Neuronal stem cell (in vitro differentiated cells): ENCODE measurements at regions not wholly inside any gene's neighbourhood (a gene's known extent, or its start where the extent isn't known, plus 50 kb on each side); places are given as distances from the start of the nearest gene placed in this dataset.
A peak's percentile ranks its signal among the peaks of the same experiment; 100 is the strongest.
"Not testable (repeated sequence)": the region's sequence is repeated elsewhere in the genome, so short reads cannot be mapped to it uniquely, and the experiment has no call there.

ENCODE experiments used
- DNase-seq: peaks from one replicate; pipeline ENCODE4 v3.0.0-alpha.2; 2013; ENCODE audit warnings: low spot score
- H2AFZ ChIP-seq: one replicate; pipeline ENCODE4 v1.6.1; 2013; ENCODE audit warnings: mild to moderate bottlenecking, low read length, inconsistent platforms
- H2AK5ac ChIP-seq: 2 replicates; pipeline ENCODE4 v1.6.1; 2013; ENCODE audit warnings: low read depth, mild to moderate bottlenecking, inconsistent platforms, low read length, moderate library complexity, mixed read lengths
- H2BK120ac ChIP-seq: 2 replicates; pipeline ENCODE4 v1.6.1; 2013; ENCODE audit warnings: low read depth, mild to moderate bottlenecking, inconsistent platforms, low read length, moderate library complexity, mixed read lengths
- H2BK12ac ChIP-seq: one replicate; pipeline ENCODE4 v1.6.1; 2013; ENCODE audit warnings: low read length, inconsistent platforms
- H2BK15ac ChIP-seq: 2 replicates; pipeline ENCODE4 v1.6.1; 2013; ENCODE audit warnings: mild to moderate bottlenecking, low read length, inconsistent platforms, mixed read lengths
- H2BK5ac ChIP-seq: one replicate; pipeline ENCODE4 v1.6.1; 2013; ENCODE audit warnings: inconsistent platforms, mild to moderate bottlenecking, low read length, moderate library complexity
- H3K14ac ChIP-seq: one replicate; pipeline ENCODE4 v1.6.1; 2013; ENCODE audit warnings: low read length, inconsistent platforms
- H3K18ac ChIP-seq: 2 replicates; pipeline ENCODE4 v1.6.1; 2013; ENCODE audit warnings: low read length, inconsistent platforms
- H3K23ac ChIP-seq: 2 replicates; pipeline ENCODE4 v1.6.1; 2013; ENCODE audit warnings: low read depth, mild to moderate bottlenecking, mixed read lengths, low read length, inconsistent platforms; ENCODE audit not compliant: poor library complexity
- H3K27ac ChIP-seq: replicated peaks from 3 replicates; pipeline ENCODE4 v1.5.1; 2013; ENCODE audit warnings: low read length, inconsistent platforms
- H3K27me3 ChIP-seq, 3 experiments: 2 replicates each; pipeline ENCODE4 v1.6.1; 2013; ENCODE audit warnings: low read length in 3 of 3, mild to moderate bottlenecking in 2 of 3, inconsistent platforms in 1 of 3, low read depth in 1 of 3, mixed read lengths in 1 of 3, moderate library complexity in 1 of 3; ENCODE audit not compliant: control insufficient read depth in 3 of 3, insufficient read depth in 3 of 3
- H3K36me3 ChIP-seq, 2 donors: replicated peaks in 1 of 2; 2 replicates each; pipeline ENCODE4 v1.6.1; 2013; ENCODE audit warnings: low read length in 2 of 2; ENCODE audit not compliant: control insufficient read depth in 2 of 2, insufficient read depth in 2 of 2
- H3K4ac ChIP-seq: 2 replicates; pipeline ENCODE4 v1.6.1; 2013; ENCODE audit warnings: inconsistent platforms, mild to moderate bottlenecking, low read length, moderate library complexity
- H3K4me1 ChIP-seq, 2 donors: 1 replicate in 1 of 2; 2 replicates in 1 of 2; pipeline ENCODE4 v1.6.1; 2013; ENCODE audit warnings: low read length in 2 of 2, low read depth in 1 of 2; ENCODE audit not compliant: control insufficient read depth in 2 of 2, insufficient read depth in 1 of 2
- H3K4me2 ChIP-seq: one replicate; pipeline ENCODE4 v1.6.1; 2013; ENCODE audit warnings: mild to moderate bottlenecking, low read length, inconsistent platforms; ENCODE audit not compliant: insufficient read depth, poor library complexity, severe bottlenecking
- H3K4me3 ChIP-seq, 2 donors: 2 replicates each; pipeline ENCODE4 v1.5.1; 2013; ENCODE audit warnings: low read length in 2 of 2, mild to moderate bottlenecking in 2 of 2, inconsistent platforms in 1 of 2, moderate library complexity in 1 of 2
- H3K79me1 ChIP-seq: one replicate; pipeline ENCODE4 v1.6.1; 2013; ENCODE audit warnings: low read depth, mild to moderate bottlenecking, inconsistent platforms, low read length, moderate library complexity
- H3K9ac ChIP-seq: one replicate; pipeline ENCODE4 v1.6.1; 2013; ENCODE audit warnings: mild to moderate bottlenecking, low read depth, low read length, inconsistent platforms; ENCODE audit not compliant: poor library complexity
- H3K9me3 ChIP-seq, 2 donors: replicated peaks in 1 of 2; 2 replicates each; pipeline versions ENCODE3 to v1.6.1; 2013; ENCODE audit warnings: low read length in 2 of 2, mild to moderate bottlenecking in 2 of 2, inconsistent platforms in 1 of 2, low read depth in 1 of 2, mixed read lengths in 1 of 2, moderate library complexity in 1 of 2; ENCODE audit not compliant: control insufficient read depth in 2 of 2, insufficient read depth in 1 of 2
- H4K8ac ChIP-seq: one replicate; pipeline ENCODE4 v1.6.1; 2013; ENCODE audit warnings: low read depth, mild to moderate bottlenecking, inconsistent platforms, low read length, moderate library complexity
- H4K91ac ChIP-seq: one replicate; pipeline ENCODE4 v1.6.1; 2013; ENCODE audit warnings: low read length, low read depth, mild to moderate bottlenecking, inconsistent platforms; ENCODE audit not compliant: poor library complexity
- WGBS, 2 donors: extraction: QIAGEN DNeasy Blood & Tissue Kit; methylation state at CpG; one replicate each; pipeline ENCODE4 v1.1.7; 2013; ENCODE audit warnings: missing lambda C conversion rate in 2 of 2, mixed read lengths in 1 of 2; ENCODE audit not compliant: insufficient read length in 2 of 2, insufficient replicate concordance in 1 of 2; ENCODE audit errors: extremely low coverage in 2 of 2; 5-methylcytosine and 5-hydroxymethylcytosine counted together

GRCh38 chr10:26937371-26937770 lies 76.6 kb upstream of the ABI1 start:
- DNase-seq, result no peak
- Histone ChIP-seq H3K4me2 (no peak overlapping the region), H3K27ac (no peak overlapping the region), H2AFZ (no peak overlapping the region), H3K18ac (no peak overlapping the region), H4K91ac (no peak overlapping the region), H3K4me3 (no peak overlapping the region), H3K23ac (no peak overlapping the region), H2AK5ac (no peak overlapping the region), H3K79me1 (no peaks in the 10 kb centered on the region), H4K8ac (no peak overlapping the region), H3K4me1 (no peaks in the 10 kb centered on the region), H3K27me3 (peaks cover 0 to 11% (median 0%) of the 10 kb centered on the region in 3 experiments), H3K4ac (no peak overlapping the region), H2BK120ac (no peak overlapping the region), H2BK12ac (no peak overlapping the region), H3K9me3 (no peaks in the 10 kb centered on the region), H3K36me3 (no peaks in the 10 kb centered on the region), H2BK15ac (no peak overlapping the region), H3K9ac (no peak overlapping the region), H3K14ac (no peak overlapping the region), H2BK5ac (no peak overlapping the region)
- no CpG with 5 or more reads among the region's 3 CpGs for WGBS, 2 donors

GRCh38 chr10:26934190-26934589 lies 73.4 kb upstream of the ABI1 start:
- H3K36me3 ChIP-seq, H3K9me3 ChIP-seq, H4K91ac ChIP-seq, H3K27ac ChIP-seq, H3K79me1 ChIP-seq, H3K4me3 ChIP-seq, H3K27me3 ChIP-seq, H2AFZ ChIP-seq, H3K4me1 ChIP-seq, H2BK5ac ChIP-seq, H3K9ac ChIP-seq, H4K8ac ChIP-seq, H3K4me2 ChIP-seq, H2BK120ac ChIP-seq, H2BK12ac ChIP-seq, H3K4ac ChIP-seq, H3K18ac ChIP-seq, H2AK5ac ChIP-seq, H2BK15ac ChIP-seq, DNase-seq, H3K23ac ChIP-seq, H3K14ac ChIP-seq: not testable (repeated sequence)
- WGBS, 2 donors, result no CpG with 5 or more reads among the region's 11 CpGs

- no peak overlapping the region for H2BK12ac ChIP-seq
- no peak overlapping the region for H2BK5ac ChIP-seq
- no CpG with 5 or more reads among the region's 2 CpGs for WGBS, 2 donors
- H2BK15ac ChIP-seq, result no peak overlapping the region
- no peak overlapping the region for H3K27ac ChIP-seq
- H3K4ac ChIP-seq, result no peak overlapping the region
- DNase-seq, result no peak
- H3K79me1 ChIP-seq, result no peaks in the 10 kb centered on the region
- no peaks in the 10 kb centered on the region for H3K9me3 ChIP-seq
- no peak overlapping the region for H3K9ac ChIP-seq
- H2AK5ac ChIP-seq, result no peak overlapping the region
- no peaks in the 10 kb centered on the region for H3K36me3 ChIP-seq
- no peaks in the 10 kb centered on the region for H3K27me3 ChIP-seq
- H4K8ac ChIP-seq, result no peak overlapping the region
- H3K23ac ChIP-seq, result no peak overlapping the region
- H3K4me1 ChIP-seq, result no peaks in the 10 kb centered on the region
- H2AFZ ChIP-seq, result no peak overlapping the region
- no peak overlapping the region for H4K91ac ChIP-seq
- H3K18ac ChIP-seq, result no peak overlapping the region
- H3K4me3 ChIP-seq, result no peak overlapping the region
- no peak overlapping the region for H2BK120ac ChIP-seq
- no peak overlapping the region for H3K14ac ChIP-seq
- no peak overlapping the region for H3K4me2 ChIP-seq
These were observed 71.8 kb upstream of the ABI1 start for GRCh38 chr10:26932576-26932975.

- H4K91ac ChIP-seq, result no peak overlapping the region
- peak overlapping the region; percentile 25 for H3K4me2 ChIP-seq
- no peak overlapping the region for H3K23ac ChIP-seq
- H2AFZ ChIP-seq, result peak overlapping the region; percentile 64
- H2BK15ac ChIP-seq, result no peak overlapping the region
- H2BK12ac ChIP-seq, result no peak overlapping the region
- no peak overlapping the region for H3K27ac ChIP-seq
- peak overlapping the region; percentile 71 for H3K18ac ChIP-seq
- H3K4me3 ChIP-seq, result no peak overlapping the region
- H3K9ac ChIP-seq, result no peak overlapping the region
- no CpG with 5 or more reads among the region's 21 CpGs for WGBS, 2 donors
- H3K79me1 ChIP-seq, result no peaks in the 10 kb centered on the region
- H2BK120ac ChIP-seq, result no peak overlapping the region
- H4K8ac ChIP-seq, result no peak overlapping the region
- H3K27me3 ChIP-seq, result no peaks in the 10 kb centered on the region
- no peak overlapping the region for H3K14ac ChIP-seq
- H3K36me3 ChIP-seq, result no peaks in the 10 kb centered on the region
- DNase-seq, result no peak
- no peak overlapping the region for H3K4ac ChIP-seq
- no peak overlapping the region for H2AK5ac ChIP-seq
- H3K9me3 ChIP-seq, result no peaks in the 10 kb centered on the region
- H3K4me1 ChIP-seq, result no peaks in the 10 kb centered on the region
- no peak overlapping the region for H2BK5ac ChIP-seq
These were observed 70.5 kb upstream of the ABI1 start for GRCh38 chr10:26931223-26931622.
